COLO668 (cell line): ENCODE measurements at regions not wholly inside any gene's neighbourhood (a gene's known extent, or its start where the extent isn't known, plus 50 kb on each side); places are given as distances from the start of the nearest gene placed in this dataset.
"Not testable (repeated sequence)": the region's sequence is repeated elsewhere in the genome, so short reads cannot be mapped to it uniquely, and the experiment has no call there.

Experiments used
- DNase-seq: peaks from one replicate; lab custom pipeline; 2025; ENCODE audit not compliant: unreplicated experiment; lab: John Stamatoyannopoulos, UW

DNA sequence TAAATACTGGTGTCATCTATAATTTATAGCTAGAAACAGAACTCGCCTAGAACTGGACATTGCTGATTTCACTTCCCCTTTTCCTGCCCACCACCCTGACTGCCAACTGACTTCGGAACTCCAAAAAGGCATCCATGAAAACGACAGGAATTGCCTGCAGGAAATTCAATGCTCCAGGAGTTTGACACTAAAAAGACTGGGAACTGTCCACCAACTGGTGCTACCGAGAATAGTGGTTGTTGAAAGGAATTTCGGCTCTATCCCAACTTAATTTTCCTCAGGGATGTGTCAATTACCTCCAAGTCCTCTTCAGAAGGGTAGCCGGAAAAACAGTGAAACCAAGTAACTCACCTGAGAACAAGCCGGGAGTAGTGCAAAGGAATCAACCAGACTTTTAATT lies 440.0 kb downstream of the PRELID2 start:
- not testable (repeated sequence) for DNase-seq

DNA sequence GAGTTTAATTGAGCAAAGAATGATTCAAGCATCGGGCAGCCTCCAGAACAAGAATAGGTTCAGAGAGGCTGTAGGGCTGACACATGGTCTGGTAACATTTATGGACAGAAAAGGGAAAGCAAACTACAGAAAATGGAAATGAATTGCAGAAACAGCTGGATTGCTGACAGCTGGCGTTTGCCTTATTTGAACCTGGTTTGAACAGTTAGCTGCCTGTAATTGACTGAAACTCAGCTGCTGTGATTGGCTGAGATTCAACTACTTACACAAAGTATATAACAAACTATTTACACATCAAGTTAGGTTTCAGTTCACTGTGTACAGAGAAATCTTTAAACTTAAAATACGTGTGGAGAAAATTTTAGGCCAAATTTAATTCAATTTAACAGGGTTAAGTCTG lies 441.7 kb downstream of the PRELID2 start:
- no peak for DNase-seq

DNA sequence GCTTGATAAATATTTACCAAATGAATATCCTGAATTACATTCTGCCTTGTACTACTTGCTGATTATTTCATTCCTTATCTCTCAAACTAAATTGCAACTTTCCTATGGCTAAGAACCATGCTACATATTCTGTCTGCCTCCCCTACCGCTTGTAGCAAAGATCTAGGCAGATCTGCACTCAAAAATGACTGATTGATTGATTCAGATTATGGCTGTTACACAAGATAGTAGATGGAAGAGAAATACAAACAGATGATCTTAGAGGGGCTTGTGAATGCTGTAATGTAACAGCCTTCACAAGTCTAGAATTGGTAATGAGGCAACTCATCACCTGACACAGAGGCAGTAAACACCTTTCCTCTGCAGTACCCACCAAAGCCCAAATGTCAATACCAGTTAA lies 446.1 kb downstream of the PRELID2 start:
- DNase-seq: no peak

- DNase-seq: no peak
Observed at GRCh38 chr5:145385276-145385675, 449.9 kb downstream of the PRELID2 start.

DNA sequence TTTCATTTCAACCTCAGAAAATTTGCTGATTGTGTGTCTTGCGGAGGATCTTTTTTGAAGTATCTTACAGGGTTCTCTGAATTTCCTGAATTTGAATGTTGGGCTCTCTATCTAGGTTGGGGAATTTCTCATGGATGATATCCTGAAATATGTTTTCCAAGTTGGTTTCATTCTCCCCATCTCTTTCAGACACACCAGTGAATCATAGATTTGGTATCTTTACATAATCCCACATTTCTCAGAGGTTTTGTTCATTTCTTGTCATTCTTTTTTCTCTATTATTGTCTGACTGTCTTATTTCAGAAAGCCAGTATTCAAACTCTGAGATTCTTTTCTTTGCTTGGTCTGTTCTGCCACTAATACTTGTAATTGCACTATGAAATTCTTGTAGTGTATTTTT lies 456.9 kb downstream of the PRELID2 start:
- no peak for DNase-seq

GRCh38 chr5:145375521-145375920 lies 459.6 kb downstream of the PRELID2 start:
- no peak for DNase-seq

GRCh38 chr5:145365464-145365863 lies 469.7 kb downstream of the PRELID2 start:
- no peak for DNase-seq

- no peak for DNase-seq
Observed at GRCh38 chr5:145362266-145362665, 472.9 kb downstream of the PRELID2 start.

DNA sequence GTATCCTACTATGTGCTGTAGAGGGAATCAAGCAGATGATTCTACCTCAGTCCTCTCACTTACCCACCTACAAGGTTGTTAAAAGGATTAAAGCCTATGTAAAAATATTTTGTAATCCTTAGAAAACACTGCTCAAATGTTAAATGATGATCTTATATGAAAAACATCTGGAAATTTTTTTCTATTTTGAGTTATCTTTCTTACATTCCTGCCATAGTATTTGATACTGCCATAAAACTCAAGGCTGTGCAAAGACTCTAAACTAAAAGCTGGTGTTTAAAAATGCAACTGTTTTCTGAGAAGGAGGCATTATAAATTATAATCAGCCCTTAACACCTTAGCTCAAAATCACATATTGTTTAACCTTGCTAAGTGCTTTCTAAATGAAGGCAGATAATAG lies 474.2 kb downstream of the PRELID2 start:
- DNase-seq: no peak

GRCh38 chr5:145350513-145350912 lies 484.6 kb downstream of the PRELID2 start:
- DNase-seq: no peak

- no peak for DNase-seq
Observed at GRCh38 chr5:145347026-145347616, 488.0 kb downstream of the PRELID2 start.

DNA sequence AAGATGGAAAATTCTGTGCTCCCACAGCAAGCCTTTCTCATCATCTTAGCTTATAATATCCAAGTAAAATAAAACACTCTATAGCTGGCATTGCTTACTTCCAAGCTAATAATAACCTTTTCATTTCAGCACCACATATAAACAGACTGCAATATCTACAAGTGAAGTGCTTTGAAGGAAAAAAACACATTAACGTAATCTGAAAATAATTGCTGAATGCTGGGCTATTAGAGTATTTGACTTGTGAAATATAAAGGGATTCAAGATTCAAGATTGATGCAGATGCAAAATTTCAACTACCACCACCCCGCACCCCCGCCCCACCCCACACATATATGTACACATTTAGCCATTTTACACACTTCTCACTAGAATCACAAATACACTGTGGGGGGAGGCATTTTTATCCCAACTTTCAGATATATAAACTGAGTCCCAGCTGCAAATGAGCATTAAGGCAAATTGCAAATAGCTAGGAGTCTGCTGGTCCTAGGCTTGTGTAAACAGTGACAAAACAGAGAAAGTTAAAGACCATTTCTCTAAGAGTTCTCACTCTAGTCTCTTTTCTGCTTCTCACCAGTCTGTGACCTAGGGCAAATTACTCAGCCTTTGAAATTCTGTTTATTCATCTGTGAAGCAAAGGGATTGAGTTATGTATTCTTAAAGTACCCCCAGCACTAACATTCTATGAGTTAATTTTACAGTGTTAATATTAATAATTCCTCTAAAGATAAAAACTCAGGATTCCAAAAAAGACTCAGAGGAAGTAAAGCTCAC lies 489.4 kb downstream of the PRELID2 start:
- no peak for DNase-seq

DNA sequence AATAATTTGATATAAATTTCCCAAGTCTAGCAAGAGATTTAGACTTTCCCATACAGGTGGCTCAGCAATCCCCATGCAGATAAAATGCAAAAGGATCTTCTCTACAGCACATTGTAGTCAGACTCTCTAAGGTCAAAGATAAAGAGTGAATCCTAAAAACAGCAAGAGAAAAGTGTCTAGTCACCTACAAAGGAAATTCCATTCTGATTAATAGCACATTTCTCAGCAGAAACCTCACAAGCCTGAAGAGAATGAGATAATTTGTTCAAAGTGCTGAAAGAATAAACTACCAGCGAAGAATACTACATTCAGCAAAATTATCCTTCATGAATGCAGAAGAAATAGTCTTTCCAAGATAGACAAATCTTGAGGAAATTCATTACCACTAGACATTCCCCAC lies 493.3 kb downstream of the PRELID2 start:
- no peak for DNase-seq

GRCh38 chr5:145340099-145340498 lies 495.0 kb downstream of the PRELID2 start:
- no peak for DNase-seq

DNA sequence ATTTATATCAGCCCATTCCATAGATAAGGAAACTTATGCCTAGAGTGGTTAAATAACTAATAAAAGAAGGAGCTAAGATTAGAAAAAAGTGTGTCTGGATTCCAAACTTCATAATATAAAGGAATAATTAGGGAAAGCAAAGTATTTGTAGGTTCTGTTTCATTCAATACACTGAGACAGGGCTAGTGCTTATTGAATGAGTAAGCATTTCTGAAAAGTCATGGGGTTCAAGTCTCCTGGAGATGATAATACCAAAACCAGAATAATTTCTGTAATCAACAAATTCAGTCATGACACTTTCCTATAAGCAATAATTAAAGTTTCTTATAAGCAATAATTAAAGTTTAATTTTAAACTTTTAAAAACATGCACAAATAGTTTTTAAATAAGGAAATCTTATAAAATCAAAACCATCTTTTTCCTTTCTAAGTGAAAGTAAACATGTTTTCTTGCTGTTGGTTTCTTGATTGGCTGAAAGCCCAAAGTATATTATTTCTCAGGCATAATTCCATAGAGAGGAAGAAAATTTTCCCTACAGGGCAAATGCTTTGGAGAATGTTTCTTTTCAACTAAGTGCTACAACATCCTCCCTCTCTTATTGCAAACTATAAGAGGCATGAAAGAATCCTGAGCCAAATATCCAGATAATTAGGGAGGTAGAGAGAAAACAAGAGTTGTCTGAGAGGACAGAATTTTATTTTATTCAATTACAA lies 510.2 kb downstream of the PRELID2 start:
- DNase-seq: no peak

DNA sequence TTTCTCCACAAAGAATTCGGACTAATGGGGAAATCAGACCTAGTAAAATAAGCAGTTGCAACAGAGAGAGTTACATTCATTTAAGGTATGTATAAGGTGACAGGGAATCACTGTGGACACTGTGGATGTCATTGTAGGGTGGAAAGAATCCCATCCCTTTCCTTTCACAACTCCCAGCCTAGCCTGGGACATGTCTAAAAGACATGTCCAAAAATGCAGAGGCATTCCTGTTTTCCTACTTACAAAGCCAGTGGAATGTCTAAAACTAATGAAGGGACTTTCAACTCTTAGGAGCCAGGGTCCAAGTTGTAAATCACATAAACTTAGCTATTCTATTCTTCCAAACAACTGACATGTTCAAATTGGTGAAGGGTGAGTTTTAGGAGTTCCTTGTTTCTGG lies 511.0 kb downstream of the PRELID2 start:
- DNase-seq: no peak

DNA sequence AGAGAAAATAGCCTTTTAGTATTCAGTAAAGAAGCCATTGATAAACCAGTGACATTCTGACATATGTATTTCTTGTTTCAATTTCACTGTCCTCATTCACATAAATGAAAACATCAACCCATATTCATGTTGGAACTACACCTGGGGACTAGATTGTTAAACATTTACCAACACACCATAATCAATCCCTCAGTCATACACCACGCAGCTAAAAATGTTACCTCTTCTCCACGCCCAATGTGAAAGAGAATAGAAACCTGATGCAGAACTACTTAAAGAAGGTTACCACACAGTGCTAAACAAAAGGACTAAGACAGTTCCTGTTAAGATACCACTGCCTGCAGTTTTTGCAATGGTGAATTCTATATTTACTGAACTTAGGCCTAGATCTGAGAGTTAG lies 518.9 kb downstream of the PRELID2 start:
- DNase-seq: no peak

- DNase-seq: no peak
Observed at GRCh38 chr5:145307866-145308382, 527.2 kb downstream of the PRELID2 start.

DNA sequence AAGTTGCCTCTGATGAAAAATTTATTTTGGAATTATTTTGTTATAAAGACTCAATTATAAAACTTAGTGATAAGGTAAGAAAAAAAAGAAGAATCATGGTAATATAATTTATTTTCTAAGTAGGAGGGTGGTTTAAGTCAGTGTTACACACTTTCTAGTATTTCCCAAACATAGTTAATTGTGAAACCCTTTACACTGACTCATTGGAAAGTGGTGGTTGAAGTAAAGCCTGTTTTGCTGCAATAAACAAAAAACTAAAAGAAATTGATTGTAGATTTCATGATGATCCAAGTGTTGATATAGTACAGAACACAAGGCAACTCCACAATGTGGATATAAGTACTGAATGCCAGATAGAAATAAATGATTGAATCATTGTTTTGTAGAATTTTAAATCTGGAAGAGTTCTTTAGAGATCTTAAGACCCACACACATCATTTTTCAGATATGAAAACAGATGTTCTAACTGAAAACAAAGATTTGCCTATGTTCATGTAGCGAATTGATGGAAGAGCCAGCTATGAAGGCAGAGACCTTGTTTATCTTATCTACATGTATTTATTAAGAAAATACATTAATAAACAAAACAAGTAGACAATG lies 539.8 kb downstream of the PRELID2 start:
- DNase-seq: no peak

GRCh38 chr5:145294331-145294730 lies 540.8 kb downstream of the PRELID2 start:
- DNase-seq: no peak

- DNase-seq: no peak
Observed at GRCh38 chr5:145293716-145294115, 541.4 kb downstream of the PRELID2 start.

DNA sequence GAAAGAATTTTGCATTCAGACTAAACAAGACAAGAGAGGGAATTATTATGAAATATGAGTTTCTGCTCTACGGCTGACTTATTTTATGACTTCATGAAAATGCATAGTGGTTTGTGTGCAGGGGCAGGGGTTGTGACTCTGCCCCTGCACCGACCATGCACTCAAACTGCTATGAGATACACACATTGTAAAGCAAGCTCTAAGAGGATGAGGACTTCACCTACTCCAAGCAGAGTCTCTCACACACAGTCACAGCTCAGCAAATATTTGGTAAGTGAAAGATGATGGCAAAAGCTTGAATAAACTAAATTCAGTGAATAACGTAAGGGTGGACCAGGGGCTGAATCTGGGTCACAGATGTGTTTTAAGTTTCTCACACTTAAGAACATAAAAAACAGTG lies 542.9 kb downstream of the PRELID2 start:
- DNase-seq: no peak
